IgD-negative memory B cell (primary cell): ENCODE measurements at regions not wholly inside any gene's neighbourhood (a gene's known extent, or its start where the extent isn't known, plus 50 kb on each side); places are given as distances from the start of the nearest gene placed in this dataset.
"Not testable (repeated sequence)": the region's sequence is repeated elsewhere in the genome, so short reads cannot be mapped to it uniquely, and the experiment has no call there.

Experiments used
- H3K27ac Mint-ChIP-seq, 3 donors: one replicate each; pipeline ENCODE4 v1.8.0; 2020 to 2022; ENCODE audit warnings: mild to moderate bottlenecking in 3 of 3, mixed read lengths in 3 of 3, moderate library complexity in 1 of 3
- H3K27me3 Mint-ChIP-seq: one replicate; pipeline ENCODE4 v1.8.0; 2021; ENCODE audit warnings: mixed read lengths
- H3K36me3 Mint-ChIP-seq: one replicate; pipeline ENCODE4 v1.8.0; 2020; ENCODE audit warnings: mild to moderate bottlenecking, mixed read lengths
- H3K4me1 Mint-ChIP-seq, 3 donors: one replicate each; pipeline ENCODE4 v1.8.0; 2020 to 2022; ENCODE audit warnings: mixed read lengths in 3 of 3, mild to moderate bottlenecking in 1 of 3
- H3K4me3 Mint-ChIP-seq, 4 donors: one replicate each; pipeline ENCODE4 v1.8.0; 2020 to 2022; ENCODE audit warnings: mild to moderate bottlenecking in 4 of 4, mixed read lengths in 4 of 4, moderate library complexity in 3 of 4
- H3K9me3 Mint-ChIP-seq, 3 donors: one replicate each; pipeline ENCODE4 v1.8.0; 2020 to 2021; ENCODE audit warnings: mixed read lengths in 3 of 3, mild to moderate bottlenecking in 1 of 3

- no peaks in the 10 kb centered on the region for H3K4me1 Mint-ChIP-seq
- no peak overlapping the region for H3K27ac Mint-ChIP-seq
- peaks cover 2% of the 10 kb centered on the region for H3K27me3 Mint-ChIP-seq
- no peaks in the 10 kb centered on the region for H3K36me3 Mint-ChIP-seq
- H3K4me3 Mint-ChIP-seq: no peak overlapping the region
- peaks cover 0 to 2% (median 2%) of the 10 kb centered on the region in 3 donors for H3K9me3 Mint-ChIP-seq
Observed at GRCh38 chr10:109743574-109743973, 179.7 kb downstream of the XPNPEP1 start.

GRCh38 chr10:109743146-109743545 is 180.2 kb downstream of the XPNPEP1 start:
- no peak overlapping the region for H3K4me3 Mint-ChIP-seq
- H3K9me3 Mint-ChIP-seq: no peaks in the 10 kb centered on the region
- no peaks in the 10 kb centered on the region for H3K36me3 Mint-ChIP-seq
- H3K27ac Mint-ChIP-seq: no peak overlapping the region
- H3K27me3 Mint-ChIP-seq: peaks cover 4% of the 10 kb centered on the region
- H3K4me1 Mint-ChIP-seq: no peaks in the 10 kb centered on the region

- Mint-ChIP-seq H3K9me3 (peaks cover 0 to 1% (median 0%) of the 10 kb centered on the region in 3 donors), H3K36me3 (no peaks in the 10 kb centered on the region), H3K4me3 (no peak overlapping the region), H3K27me3 (peaks cover 4% of the 10 kb centered on the region), H3K4me1 (no peaks in the 10 kb centered on the region), H3K27ac (no peak overlapping the region)
Observed at GRCh38 chr10:109741712-109742111, 181.6 kb downstream of the XPNPEP1 start.

- no peaks in the 10 kb centered on the region for H3K4me1 Mint-ChIP-seq
- H3K36me3 Mint-ChIP-seq: no peaks in the 10 kb centered on the region
- no peak overlapping the region for H3K27ac Mint-ChIP-seq
- peaks cover 0 to 2% (median 0%) of the 10 kb centered on the region in 3 donors for H3K9me3 Mint-ChIP-seq
- no peak overlapping the region for H3K4me3 Mint-ChIP-seq
- H3K27me3 Mint-ChIP-seq: peaks cover 4% of the 10 kb centered on the region
Observed at GRCh38 chr10:109740436-109740835, 182.9 kb downstream of the XPNPEP1 start.

GRCh38 chr10:109737626-109738025 is 185.7 kb downstream of the XPNPEP1 start:
- no peak overlapping the region for H3K27ac Mint-ChIP-seq
- H3K4me1 Mint-ChIP-seq: no peaks in the 10 kb centered on the region
- no peaks in the 10 kb centered on the region for H3K36me3 Mint-ChIP-seq
- peaks cover 4% of the 10 kb centered on the region for H3K27me3 Mint-ChIP-seq
- peaks cover 0 to 2% (median 0%) of the 10 kb centered on the region in 3 donors for H3K9me3 Mint-ChIP-seq
- H3K4me3 Mint-ChIP-seq: no peak overlapping the region

- Mint-ChIP-seq H3K27me3 (peaks cover 4% of the 10 kb centered on the region), H3K36me3 (no peaks in the 10 kb centered on the region), H3K27ac (no peak overlapping the region), H3K9me3 (peaks cover 0 to 2% (median 0%) of the 10 kb centered on the region in 3 donors), H3K4me3 (no peak overlapping the region), H3K4me1 (no peaks in the 10 kb centered on the region)
Observed at GRCh38 chr10:109737009-109737408, 186.3 kb downstream of the XPNPEP1 start.

GRCh38 chr10:109735776-109736175 is 187.5 kb downstream of the XPNPEP1 start:
- H3K4me3 Mint-ChIP-seq: peak overlapping the region in 1 of 4 donors; percentile 52
- H3K36me3 Mint-ChIP-seq: no peaks in the 10 kb centered on the region
- H3K27me3 Mint-ChIP-seq: peaks cover 4% of the 10 kb centered on the region
- no peak overlapping the region for H3K27ac Mint-ChIP-seq
- peaks cover 0 to 2% (median under 1%) of the 10 kb centered on the region in 3 donors for H3K9me3 Mint-ChIP-seq
- H3K4me1 Mint-ChIP-seq: no peaks in the 10 kb centered on the region

GRCh38 chr10:109732254-109732965 is 190.9 kb downstream of the XPNPEP1 start:
- Mint-ChIP-seq H3K4me1 (no peaks in the 10 kb centered on the region), H3K4me3 (no peak overlapping the region), H3K27ac (no peak overlapping the region), H3K27me3 (no peaks in the 10 kb centered on the region), H3K9me3 (peaks cover 2 to 4% (median 2%) of the 10 kb centered on the region in 3 donors), H3K36me3 (no peaks in the 10 kb centered on the region)

- H3K4me3 Mint-ChIP-seq, H3K9me3 Mint-ChIP-seq, H3K4me1 Mint-ChIP-seq: not testable (repeated sequence)
Observed at GRCh38 chr10:109729895-109730294, 193.4 kb downstream of the XPNPEP1 start.

GRCh38 chr10:109727436-109727835 is 195.9 kb downstream of the XPNPEP1 start:
- Mint-ChIP-seq H3K27ac (no peak overlapping the region), H3K4me3 (no peak overlapping the region), H3K36me3 (no peaks in the 10 kb centered on the region), H3K4me1 (no peaks in the 10 kb centered on the region), H3K27me3 (no peaks in the 10 kb centered on the region), H3K9me3 (peaks cover 2 to 4% (median 2%) of the 10 kb centered on the region in 3 donors)

More at GRCh38 chr10:109729895-109730294, 193.4 kb downstream of the XPNPEP1 start:
- not testable (repeated sequence) for H3K36me3 Mint-ChIP-seq, H3K27ac Mint-ChIP-seq, H3K27me3 Mint-ChIP-seq

- Mint-ChIP-seq H3K9me3 (peaks cover 2 to 4% (median 2%) of the 10 kb centered on the region in 3 donors), H3K27me3 (no peaks in the 10 kb centered on the region), H3K36me3 (no peaks in the 10 kb centered on the region), H3K27ac (no peak overlapping the region), H3K4me1 (no peaks in the 10 kb centered on the region), H3K4me3 (no peak overlapping the region)
Observed at GRCh38 chr10:109726473-109726872, 196.8 kb downstream of the XPNPEP1 start.

- Mint-ChIP-seq H3K4me3 (no peak overlapping the region), H3K4me1 (no peaks in the 10 kb centered on the region), H3K36me3 (no peaks in the 10 kb centered on the region), H3K9me3 (peaks cover 0 to 2% (median under 1%) of the 10 kb centered on the region in 3 donors), H3K27ac (no peak overlapping the region), H3K27me3 (no peaks in the 10 kb centered on the region)
Observed at GRCh38 chr10:109723305-109723704, 200.0 kb downstream of the XPNPEP1 start.

- Mint-ChIP-seq H3K4me3 (no peak overlapping the region), H3K4me1 (no peaks in the 10 kb centered on the region), H3K27ac (no peak overlapping the region), H3K27me3 (no peaks in the 10 kb centered on the region), H3K9me3 (peaks cover 0 to 2% (median 0%) of the 10 kb centered on the region in 3 donors), H3K36me3 (no peaks in the 10 kb centered on the region)
Observed at GRCh38 chr10:109721453-109722064, 201.8 kb downstream of the XPNPEP1 start.

- H3K36me3 Mint-ChIP-seq: no peaks in the 10 kb centered on the region
- no peak overlapping the region for H3K27ac Mint-ChIP-seq
- H3K4me1 Mint-ChIP-seq: no peaks in the 10 kb centered on the region
- H3K27me3 Mint-ChIP-seq: no peaks in the 10 kb centered on the region
- H3K4me3 Mint-ChIP-seq: no peak overlapping the region
- H3K9me3 Mint-ChIP-seq: peaks cover 0 to 13% (median 2%) of the 10 kb centered on the region in 3 donors
Observed at GRCh38 chr10:109706026-109706560, 217.2 kb downstream of the XPNPEP1 start.

GRCh38 chr10:109701633-109702215 is 221.6 kb downstream of the XPNPEP1 start:
- H3K27me3 Mint-ChIP-seq: no peaks in the 10 kb centered on the region
- H3K36me3 Mint-ChIP-seq: no peaks in the 10 kb centered on the region
- no peak overlapping the region for H3K4me3 Mint-ChIP-seq
- H3K9me3 Mint-ChIP-seq: peaks cover 0 to 2% (median 0%) of the 10 kb centered on the region in 3 donors
- H3K27ac Mint-ChIP-seq: no peak overlapping the region
- no peaks in the 10 kb centered on the region for H3K4me1 Mint-ChIP-seq
